Islet of Langerhans (tissue), 1 donor: ENCODE measurements at regions not wholly inside any gene's neighbourhood (a gene's known extent, or its start where the extent isn't known, plus 50 kb on each side); places are given as distances from the start of the nearest gene placed in this dataset.
A peak's percentile ranks its signal among the peaks of the same experiment; 100 is the strongest.

Source experiments
- FAIRE-seq: peaks from one replicate; lab custom pipeline; 2011; peaks lifted over from hg19 to GRCh38; lab: Jason Lieb, UNC

DNA sequence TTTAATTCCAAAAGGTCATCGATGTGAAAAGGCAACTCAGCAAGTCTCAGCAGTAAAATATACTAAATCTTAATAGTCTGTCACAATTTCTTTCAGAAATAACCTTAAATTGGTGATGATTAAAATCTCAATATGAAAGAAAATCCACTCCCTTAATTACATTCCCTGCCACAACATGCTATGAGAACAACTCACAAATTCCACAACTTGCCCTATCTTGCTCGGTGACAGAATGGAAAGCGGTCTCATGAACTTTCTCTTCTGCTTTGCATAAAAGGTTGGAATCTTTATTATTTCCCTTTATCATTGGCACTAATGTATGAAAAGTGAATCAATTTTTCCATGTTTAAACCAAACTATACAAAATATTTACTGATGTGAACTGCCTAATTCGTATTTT is 380.8 kb downstream of the TMA16 start:
- FAIRE-seq, result no peak

DNA sequence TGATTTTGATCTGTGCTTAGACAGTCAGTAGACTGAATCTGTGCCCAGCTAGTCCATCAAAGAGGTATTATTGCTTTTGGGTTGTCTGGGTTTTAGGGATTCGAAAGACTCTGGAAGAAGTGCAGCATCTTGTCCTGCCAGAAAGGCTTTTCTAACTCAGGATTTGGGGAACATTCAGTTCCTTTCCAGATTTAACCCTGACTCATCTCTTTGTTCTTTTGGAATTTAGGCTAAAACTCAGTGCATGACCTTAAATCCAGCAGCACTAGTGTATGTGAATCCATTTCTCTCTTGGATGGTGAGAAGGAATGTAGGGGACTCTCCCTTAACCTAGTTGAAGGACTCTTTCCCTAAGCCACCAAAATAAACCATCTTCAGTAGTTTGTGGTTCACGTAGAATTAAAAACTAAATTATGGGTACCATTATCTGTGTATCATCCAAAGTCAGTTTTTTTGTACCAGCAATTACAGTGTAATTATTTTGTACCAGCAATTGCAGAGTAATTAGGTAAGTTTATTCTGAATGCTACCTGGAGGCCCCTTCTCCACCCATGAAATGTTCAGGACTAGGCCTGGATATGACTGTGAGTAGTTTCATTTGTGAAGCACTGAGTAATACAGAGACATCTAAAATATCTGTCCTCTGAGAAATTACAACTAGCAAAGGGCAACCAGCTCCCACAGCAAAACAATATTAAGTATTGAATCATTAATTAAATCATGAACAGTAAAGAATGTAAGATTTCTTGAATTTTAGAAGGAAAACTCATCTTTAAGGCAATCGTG is 384.0 kb downstream of the TMA16 start:
- no peak for FAIRE-seq

DNA sequence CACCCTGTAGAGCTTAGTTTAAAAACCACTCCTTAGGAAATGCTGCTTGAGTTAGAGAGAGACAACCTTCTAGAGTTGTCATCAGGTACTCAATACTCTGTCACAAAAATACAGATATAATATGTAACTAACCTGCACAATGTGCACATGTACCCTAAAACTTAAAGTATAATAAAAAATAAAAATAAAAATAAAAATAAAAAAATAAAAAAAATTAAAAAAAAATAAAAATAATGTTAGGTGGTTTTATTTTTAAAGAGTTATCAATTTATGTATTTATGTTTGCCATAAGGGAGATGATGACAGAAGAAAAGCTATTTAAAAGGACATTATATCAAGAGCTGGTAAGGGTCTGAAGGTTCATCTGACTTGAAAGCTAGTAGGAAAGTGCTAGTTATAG is 397.9 kb downstream of the TMA16 start:
- FAIRE-seq, result no peak

DNA sequence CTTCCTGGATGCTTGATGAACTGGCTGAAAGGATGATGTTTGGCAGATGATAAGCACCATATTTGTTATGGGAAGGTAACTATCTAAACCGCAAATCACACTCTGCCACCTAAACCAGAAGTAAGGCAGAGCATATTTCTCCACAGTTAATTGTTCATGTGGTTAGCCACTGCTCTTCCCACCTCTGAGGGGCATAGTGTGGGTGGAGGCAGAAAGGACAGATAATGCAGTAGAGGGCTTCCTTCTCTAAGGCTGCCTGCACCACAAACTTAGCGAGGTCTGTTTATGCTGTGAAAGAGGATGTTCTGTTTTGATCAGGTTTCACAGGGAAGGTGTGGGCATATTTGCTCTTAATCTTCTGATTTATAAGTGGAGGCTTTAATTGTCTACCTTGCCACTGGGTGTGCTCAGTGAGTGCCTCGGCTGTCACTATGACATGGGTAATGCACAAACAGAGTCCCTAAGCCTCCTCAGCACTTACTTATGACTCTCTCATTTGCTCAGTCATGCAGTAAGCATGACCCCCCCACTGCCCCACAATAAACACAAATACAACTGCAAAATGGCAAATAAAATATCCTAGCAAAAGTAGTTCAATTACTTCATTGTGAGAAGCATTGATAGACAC is 401.0 kb downstream of the TMA16 start:
- no peak for FAIRE-seq

DNA sequence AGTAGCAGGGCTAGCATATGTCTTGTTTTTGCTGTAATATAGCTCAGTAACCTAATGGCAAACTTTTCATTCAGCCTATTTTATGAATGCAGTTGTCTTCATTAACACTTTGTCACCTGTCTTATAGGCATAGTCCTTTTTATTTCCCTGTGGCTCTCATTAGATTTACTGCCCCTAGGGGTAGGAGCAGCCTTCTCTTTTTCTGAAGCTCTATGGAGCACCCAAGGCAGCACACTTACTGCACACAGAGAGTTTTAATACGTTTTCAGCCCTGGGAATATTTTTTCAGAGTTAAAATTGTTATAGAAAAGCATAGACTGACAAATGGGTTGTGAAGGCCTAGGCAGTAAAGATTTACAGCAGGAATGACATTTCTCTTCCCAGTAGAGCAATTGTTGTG is 406.8 kb downstream of the TMA16 start:
- no peak for FAIRE-seq

DNA sequence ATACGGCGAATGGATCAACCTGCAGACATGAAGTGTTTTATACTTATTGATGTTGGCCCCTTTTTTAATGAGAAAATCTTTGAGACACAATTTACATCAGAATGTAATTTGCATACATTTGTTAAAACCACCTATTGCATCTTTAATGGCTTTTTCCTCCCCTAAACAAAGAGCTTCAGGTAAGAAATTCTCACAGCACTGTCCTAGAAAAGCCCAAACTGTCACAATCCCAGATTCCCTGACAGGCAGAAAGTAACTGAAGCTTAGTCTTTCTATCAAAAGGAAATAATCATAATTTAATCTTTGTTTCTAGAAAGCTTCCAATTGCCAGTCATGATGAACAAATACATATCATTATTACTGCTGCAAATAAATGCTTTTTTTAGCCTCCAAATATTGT is 407.9 kb downstream of the TMA16 start:
- FAIRE-seq, result no peak

DNA sequence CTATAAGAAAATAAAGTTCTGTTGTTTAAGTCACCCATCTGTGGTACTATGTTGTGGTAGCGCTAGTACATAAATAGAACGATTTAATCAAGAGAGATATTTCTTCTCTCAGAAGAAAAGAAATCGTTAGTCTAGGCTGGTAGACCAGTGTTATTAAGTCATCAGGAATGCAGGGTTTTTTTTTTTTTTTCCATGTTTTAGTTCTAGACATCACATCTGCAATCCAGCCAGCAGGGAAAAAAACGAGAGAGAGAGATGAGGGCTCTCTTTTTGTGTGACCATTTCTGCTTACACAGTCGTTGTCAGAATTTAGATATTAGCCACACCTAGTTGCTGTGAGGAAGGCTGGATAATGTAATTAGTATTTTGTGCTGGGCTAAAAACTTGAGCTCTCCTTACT is 417.4 kb downstream of the TMA16 start:
- no peak for FAIRE-seq

DNA sequence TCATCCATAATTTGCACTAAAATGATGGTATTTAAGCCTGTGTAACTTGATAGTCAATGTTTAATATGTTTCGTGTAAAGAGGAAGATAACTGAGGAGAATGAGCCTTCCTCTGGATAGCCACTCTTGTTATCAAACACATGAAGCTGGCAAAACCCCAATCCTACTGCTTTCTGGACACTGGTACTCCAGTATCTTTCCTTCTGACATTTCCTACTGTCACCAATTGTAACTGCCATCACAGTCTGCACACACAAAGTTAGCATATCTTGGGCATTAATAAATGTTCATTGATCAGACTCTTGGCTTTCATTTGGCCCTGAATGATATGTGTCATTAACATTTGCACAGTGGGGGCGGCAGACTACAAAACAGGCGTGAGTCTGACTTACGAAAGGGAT is 419.1 kb downstream of the TMA16 start:
- FAIRE-seq, result no peak

DNA sequence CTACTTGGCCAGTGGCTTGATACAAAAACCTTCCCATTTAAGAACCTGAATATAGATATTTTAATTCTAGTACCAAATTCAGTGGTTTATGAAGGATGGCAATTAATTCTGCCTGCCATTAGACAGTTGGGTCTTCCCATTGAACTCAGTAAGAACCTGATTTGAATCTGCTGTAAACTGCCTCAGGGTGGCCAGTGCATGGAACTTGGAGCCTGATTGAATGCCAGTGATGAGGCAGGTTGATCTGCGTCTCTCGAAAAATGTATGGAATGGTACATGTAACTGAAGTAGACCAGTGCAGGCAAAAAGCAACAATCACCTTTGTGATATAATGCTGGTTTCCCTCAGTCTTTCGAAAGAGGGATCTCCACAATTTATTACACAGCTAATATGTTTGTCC is 421.4 kb downstream of the TMA16 start:
- no peak for FAIRE-seq

DNA sequence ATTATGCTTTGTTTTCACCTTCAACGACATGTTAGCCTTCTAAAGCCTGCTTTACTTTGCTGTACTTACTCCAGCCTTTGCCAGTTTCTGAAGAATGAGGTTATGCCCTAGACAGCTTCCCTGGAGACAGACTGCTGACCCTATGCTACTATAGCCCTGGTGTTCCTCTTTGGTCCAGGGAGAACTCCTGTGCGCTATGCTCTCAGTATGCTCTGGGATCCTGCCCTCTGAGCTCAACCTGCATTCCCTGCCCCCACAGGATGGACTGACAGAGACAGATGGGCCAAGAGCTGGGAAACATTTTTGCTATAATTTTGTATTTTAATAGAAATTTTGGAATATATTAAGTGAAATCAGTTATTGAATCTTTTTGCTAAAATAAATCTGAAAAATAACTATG is 425.9 kb downstream of the TMA16 start:
- FAIRE-seq, result no peak

DNA sequence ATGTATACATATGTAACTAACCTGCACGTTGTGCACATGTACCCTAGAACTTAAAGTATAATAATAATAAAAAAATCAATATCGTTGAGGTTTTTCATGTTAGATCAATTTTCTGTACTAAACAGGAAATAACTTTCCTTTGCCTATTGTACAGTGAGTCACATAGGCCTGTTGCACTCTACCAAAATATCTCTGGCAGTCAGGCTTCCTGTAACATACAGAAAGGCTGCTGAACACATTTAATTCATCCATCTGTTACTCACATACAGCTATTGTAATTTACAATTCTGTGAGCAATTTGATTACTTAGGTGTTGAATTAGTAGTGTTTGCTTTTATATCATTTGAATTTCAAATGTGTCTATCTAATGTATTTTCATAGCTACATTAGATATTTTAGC is 427.8 kb downstream of the TMA16 start:
- no peak for FAIRE-seq

DNA sequence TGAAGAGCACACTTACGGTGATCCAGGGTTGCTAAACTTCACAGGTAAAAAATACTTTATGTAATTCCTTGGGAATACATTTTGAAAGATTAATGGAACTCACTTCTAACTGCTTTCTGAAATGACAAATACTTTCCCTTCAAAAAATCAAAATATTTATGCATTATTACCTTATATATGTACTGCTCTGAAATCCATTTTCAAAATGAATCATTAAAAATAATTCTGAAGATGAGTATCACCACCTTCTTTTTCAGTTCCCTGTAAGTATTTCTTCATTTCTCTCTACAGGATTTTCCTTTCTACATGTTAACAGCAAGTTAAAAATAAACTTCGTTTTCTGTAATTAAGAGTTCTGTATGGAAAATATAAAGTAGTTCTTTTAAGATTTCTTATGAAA is 428.6 kb downstream of the TMA16 start:
- FAIRE-seq, result peak; percentile 5

DNA sequence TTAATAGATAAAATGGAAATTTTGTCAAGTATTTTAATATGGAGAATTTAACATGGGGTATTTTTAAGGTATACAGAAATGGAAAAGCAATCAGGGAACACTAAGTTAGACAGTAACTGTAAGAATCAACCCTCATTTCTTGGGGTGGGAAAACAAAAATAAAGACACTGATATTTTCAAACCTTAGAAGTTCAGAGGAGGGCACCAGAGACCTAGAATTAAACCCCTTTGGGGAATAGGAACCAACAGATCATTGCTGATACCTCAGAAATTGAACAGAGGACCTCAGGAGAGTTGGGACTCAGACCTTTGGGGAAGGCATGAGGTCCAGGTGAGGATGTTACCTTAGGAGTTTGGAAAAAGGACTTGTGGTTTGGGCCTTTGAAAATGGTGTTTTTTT is 435.6 kb downstream of the TMA16 start:
- FAIRE-seq, result no peak

DNA sequence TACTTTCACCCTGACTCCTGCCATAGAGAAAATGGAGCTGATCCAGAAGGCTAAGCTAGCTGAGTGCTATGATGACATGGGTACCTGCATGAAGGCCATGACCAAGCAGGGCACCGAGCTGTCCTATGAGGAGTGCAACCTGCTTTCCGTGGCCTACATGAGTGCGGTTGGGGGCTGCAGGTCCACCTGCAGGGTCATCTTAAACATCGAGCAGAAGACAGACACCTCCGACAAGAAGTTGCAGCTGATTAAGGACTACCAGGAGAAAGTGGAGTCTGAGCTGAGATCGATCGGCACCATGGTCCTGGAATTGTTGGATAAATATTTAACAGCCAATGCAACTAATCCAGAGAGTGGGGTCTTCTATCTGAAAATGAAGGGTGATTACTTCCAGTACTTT is 438.0 kb downstream of the TMA16 start:
- no peak for FAIRE-seq

DNA sequence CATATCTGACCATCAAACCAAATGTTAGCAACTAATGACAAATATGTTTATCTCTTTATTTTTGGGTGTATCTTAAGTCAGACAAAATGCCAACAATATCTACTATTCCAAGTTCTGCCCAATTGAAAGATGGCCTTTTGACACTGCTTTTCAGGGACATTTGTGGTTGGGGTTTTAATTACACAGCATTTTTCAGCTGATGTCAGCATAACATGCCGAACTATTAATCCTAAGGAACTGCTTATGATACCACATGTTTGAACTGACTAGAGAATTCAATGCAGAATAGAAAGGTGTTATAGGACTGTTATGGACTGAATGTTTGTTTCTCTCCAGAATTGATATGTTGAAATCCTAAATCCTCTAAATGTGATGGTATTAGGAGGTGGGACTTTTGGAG is 445.1 kb downstream of the TMA16 start:
- FAIRE-seq, result no peak

DNA sequence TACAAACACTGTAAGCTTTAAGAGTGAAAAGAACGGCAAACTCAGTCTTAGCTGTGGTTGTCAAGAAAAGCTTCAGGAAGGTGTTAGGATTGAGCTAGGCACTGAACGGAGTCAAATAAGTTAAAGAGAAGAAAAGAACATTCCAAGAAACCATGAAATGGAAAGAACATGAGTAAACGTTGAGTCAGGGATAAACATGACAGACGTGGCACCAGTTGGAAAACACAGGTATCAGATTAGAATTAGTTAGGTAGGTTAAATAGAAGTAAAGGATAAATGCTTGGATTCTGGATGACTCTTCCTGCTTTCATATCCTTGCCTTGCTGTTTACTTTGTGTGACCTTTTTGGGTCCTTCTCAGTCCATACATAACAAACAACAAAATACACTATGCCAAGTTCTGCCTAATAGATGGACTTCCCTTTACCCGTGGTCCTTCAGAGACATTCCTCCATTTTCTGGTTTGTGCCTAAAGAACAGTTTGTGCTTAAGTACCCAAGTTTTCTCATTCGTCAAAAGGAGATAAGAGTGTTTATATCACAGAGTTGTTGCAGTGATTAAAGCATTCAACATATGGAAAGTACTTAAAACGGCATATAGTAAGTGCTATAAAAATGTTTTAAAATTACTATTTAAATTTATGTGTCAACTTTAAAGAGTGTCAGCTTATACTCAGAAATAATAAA is 446.9 kb downstream of the TMA16 start:
- FAIRE-seq, result no peak

DNA sequence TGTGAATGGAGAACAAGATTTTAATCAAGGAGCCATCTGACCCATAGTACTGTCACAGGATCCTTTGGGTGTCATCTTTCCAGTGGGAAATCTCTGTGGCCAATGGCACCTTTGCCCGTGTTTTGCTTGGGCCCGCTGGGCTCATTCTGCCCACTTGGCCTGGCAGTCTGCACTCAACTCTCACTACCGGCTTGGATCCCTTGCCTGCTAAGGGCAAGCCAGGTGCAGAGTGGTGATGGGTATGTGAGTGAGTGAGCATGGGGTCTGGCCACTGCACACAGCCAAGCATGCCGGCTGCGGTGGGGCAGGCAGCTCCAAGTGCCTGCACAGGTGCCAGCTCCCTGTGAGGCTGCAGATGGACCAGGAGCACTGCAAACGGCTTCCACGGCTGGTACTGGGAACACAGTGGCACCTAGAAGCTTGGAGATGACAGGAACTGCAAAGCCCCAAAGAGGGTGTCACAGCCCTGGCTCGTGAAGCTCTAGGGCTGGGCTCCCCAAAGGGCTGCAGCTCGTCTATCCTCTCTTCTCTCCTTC is 454.5 kb downstream of the TMA16 start:
- no peak for FAIRE-seq

DNA sequence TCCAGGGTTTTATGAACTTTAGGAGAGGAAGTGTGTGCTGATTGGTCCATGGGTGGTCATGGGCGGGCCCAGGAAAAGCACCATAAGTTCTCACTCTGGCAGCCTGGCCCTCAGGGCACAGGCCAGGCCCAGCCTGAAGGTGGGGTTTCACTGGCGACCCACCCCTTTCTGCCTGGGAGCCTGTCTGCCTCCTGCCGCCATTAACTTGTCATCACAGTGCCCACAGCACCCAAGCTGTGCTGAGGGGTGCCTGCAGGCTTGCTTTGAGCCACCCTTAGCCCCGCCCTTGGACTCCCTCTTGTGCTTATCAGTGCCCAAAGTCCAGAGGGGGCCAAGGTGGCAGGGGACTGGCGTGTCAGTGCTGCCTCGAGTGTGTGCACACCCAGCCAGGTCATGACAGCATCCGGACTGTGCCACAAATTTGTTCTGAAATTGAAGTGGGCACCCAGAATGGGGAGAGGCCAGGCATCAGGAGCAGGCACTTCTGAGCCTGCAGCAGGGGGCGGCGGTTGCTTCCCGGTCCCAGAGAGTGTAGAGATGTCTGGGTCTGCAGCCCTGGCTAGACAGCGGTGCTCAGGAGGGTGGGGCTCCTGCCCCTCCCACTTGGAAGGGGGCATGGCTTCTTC is 455.6 kb downstream of the TMA16 start:
- FAIRE-seq, result no peak

DNA sequence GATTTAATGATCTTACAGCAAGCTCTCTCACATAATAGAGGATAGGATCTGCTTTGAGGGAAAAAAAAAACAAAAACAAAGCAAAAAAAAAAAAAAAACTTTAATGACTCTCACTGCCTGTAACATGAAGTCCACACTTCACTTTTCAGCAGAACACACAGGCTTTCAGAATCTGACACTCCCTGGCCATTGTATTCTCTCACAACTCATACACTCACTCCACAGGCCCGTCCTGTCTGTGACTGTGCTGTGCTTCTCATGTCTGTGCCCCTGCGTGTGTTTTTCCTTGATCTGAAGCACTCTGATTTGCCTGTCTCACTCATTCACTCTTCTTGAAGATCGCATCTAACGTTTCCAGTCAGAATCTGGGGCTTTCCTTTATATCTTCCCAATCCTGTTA is 460.8 kb downstream of the TMA16 start:
- no peak for FAIRE-seq

DNA sequence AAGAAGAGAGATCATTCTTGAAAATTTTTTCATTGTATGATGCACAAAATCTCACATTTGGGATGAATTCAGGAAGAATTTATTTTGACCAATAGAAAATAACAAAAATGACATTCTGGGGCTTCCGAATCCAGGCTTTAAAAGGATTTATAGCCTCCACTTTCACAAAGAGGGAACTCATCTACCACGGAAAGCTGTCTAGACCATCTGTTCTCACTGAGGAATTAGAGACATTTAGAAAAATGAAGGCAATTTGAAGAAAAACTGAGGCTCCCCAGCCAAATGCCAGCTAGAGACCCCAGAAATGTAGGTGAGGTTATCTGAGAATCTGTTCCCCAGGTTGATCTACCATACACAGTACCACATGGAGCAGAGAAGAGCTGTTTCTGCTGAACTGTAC is 464.3 kb downstream of the TMA16 start:
- no peak for FAIRE-seq

DNA sequence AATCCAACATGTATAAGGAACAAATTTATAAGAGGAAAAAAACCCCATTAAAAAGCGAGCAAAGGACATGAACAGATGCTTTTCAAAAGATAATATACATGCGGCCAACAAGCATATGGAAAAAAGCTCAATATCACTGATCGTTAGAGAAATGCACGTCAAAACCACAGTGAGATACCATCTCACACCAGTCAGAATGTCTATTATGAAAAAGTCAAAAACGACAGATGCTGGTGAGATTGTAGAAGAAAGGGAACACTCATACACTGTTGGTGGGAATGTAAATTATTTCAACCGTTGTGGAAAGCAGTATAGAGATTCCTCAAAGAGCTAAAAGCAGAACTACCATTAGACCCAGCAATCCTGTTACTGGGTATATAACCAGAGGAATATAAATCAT is 465.4 kb downstream of the TMA16 start:
- FAIRE-seq, result no peak

DNA sequence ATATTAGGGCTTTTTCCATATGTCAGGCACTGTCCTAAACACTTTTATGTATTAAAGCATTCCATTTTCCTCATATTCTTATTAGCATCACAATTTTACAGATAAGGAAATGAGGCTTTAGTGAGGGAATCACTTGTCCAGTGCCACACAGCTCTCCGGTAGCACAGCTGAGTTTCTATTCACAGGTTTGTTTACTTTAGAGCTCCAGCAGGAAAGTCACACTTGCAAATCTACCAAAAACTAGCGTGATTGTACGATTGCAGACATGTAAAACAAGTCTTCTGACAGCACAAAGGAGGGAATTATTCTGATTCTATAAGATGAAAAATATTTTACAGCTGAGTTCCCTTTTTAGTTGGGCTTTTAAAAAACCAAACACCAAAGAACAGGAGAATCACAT is 472.1 kb downstream of the TMA16 start:
- no peak for FAIRE-seq

DNA sequence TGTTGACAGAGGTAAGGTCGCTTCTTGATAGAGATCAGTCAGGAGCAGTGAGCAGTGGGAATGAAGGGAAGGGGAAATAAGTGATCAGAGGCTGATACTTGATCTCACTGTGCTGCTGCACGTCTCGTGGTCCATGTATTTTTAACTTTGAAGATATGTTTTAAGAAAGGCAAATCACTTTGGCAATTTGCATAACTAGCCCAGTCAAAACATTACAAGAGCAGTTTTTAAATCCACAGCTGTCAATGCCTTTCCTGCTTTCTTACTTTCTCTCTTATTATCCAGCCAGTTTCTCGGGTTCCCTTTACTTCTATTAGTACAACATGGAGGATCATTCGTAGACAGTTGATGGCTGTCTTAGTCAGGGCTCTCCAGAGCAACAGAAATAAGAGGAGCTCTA is 472.8 kb downstream of the TMA16 start:
- no peak for FAIRE-seq
